GM23338 (cell line): ENCODE measurements at regions not wholly inside any gene's neighbourhood (a gene's known extent, or its start where the extent isn't known, plus 50 kb on each side); places are given as distances from the start of the nearest gene placed in this dataset.

ENCODE experiments used
- ATAC-seq: fragments of 200-7000 bp; cut with Tn5 transposase; 3 replicates; pipeline ENCODE4 v1.9.1; 2020
- DNase-seq: peaks from one replicate; pipeline ENCODE4 v3.0.0-alpha.2; 2015; ENCODE audit warnings: low spot score
- H2AFZ ChIP-seq: fragments of 200-600 bp; sonication (generic); 2 replicates; pipeline ENCODE4 v1.8.0; 2016; ENCODE audit warnings: antibody characterized with exemption, mild to moderate bottlenecking, moderate library complexity
- H3F3A ChIP-seq: fragments of 200-600 bp; sonication (generic); replicated peaks from 2 replicates; pipeline ENCODE4 v1.8.0; 2017; ENCODE audit warnings: antibody characterized with exemption, mixed run types, low read depth
- H3K27ac ChIP-seq: fragments of 200-600 bp; sonication (generic); 2 replicates; pipeline ENCODE4 v1.6.1; 2016; ENCODE audit warnings: low read depth
- H3K27me3 ChIP-seq: fragments of 200-600 bp; sonication (generic); 2 replicates; pipeline ENCODE4 v1.8.0; 2016; ENCODE audit warnings: mild to moderate bottlenecking, mixed run types, moderate library complexity; ENCODE audit not compliant: insufficient read depth
- H3K36me3 ChIP-seq: fragments of 200-600 bp; sonication (generic); 2 replicates; pipeline ENCODE4 v1.8.0; 2016; ENCODE audit warnings: mild to moderate bottlenecking; ENCODE audit not compliant: insufficient read depth
- H3K4me1 ChIP-seq: fragments of 200-600 bp; sonication (generic); 2 replicates; pipeline ENCODE4 v1.8.0; 2016; ENCODE audit warnings: mild to moderate bottlenecking, moderate library complexity; ENCODE audit not compliant: insufficient read depth
- H3K4me2 ChIP-seq: fragments of 200-600 bp; sonication (generic); 2 replicates; pipeline ENCODE4 v1.7.1; 2017; ENCODE audit warnings: mixed run types
- H3K4me3 ChIP-seq: fragments of 200-600 bp; sonication (generic); 2 replicates; pipeline ENCODE4 v1.6.1; 2016; ENCODE audit warnings: mixed run types
- H3K79me2 ChIP-seq: fragments of 200-600 bp; sonication (generic); replicated peaks from 2 replicates; pipeline ENCODE4 v1.8.0; 2017; ENCODE audit warnings: mild to moderate bottlenecking; ENCODE audit not compliant: insufficient read depth
- H3K9me2 ChIP-seq: fragments of 200-600 bp; sonication (generic); 2 replicates; pipeline ENCODE4 v1.8.0; 2017; ENCODE audit not compliant: insufficient read depth
- H4K20me1 ChIP-seq: fragments of 200-600 bp; sonication (generic); replicated peaks from 2 replicates; pipeline ENCODE4 v1.8.0; 2017; ENCODE audit warnings: mild to moderate bottlenecking; ENCODE audit not compliant: insufficient read depth
- H3K27ac Mint-ChIP-seq: 2 replicates; pipeline ENCODE4 v1.8.0; 2020; ENCODE audit warnings: inconsistent platforms, mild to moderate bottlenecking, moderate library complexity, mixed read lengths
- H3K27me3 Mint-ChIP-seq: 3 replicates; pipeline ENCODE4 v1.8.0; 2022; ENCODE audit warnings: low read depth, mild to moderate bottlenecking, moderate library complexity, mixed read lengths, inconsistent platforms; ENCODE audit not compliant: insufficient read depth, poor library complexity
- H3K36me3 Mint-ChIP-seq: 3 replicates; pipeline ENCODE4 v1.8.0; 2021; ENCODE audit warnings: low read depth, mild to moderate bottlenecking, inconsistent platforms, moderate library complexity, mixed read lengths
- H3K4me1 Mint-ChIP-seq: 3 replicates; pipeline ENCODE4 v1.8.0; 2020; ENCODE audit warnings: mild to moderate bottlenecking, inconsistent platforms, mixed read lengths
- H3K4me3 Mint-ChIP-seq: 3 replicates; pipeline ENCODE4 v1.8.0; 2021; ENCODE audit warnings: moderate library complexity, mild to moderate bottlenecking, inconsistent platforms, mixed read lengths
- H3K9me3 Mint-ChIP-seq: 3 replicates; pipeline ENCODE4 v1.8.0; 2020; ENCODE audit warnings: moderate library complexity, mild to moderate bottlenecking, inconsistent platforms, mixed read lengths
- CTCF ChIP-seq, 2 experiments: fragments of 200-600 bp in 1 of 2; sonication (generic) in 1 of 2; conservative IDR thresholded peaks; 2 replicates each; pipeline versions ENCODE4 v1.5.1 to v1.6.1; 2016 to 2017; ENCODE audit warnings: antibody characterized with exemption in 2 of 2, low read depth in 2 of 2, mild to moderate bottlenecking in 2 of 2, moderate library complexity in 1 of 2
- EZH2 ChIP-seq: fragments of 200-600 bp; sonication (generic); IDR thresholded peaks from one replicate; pipeline ENCODE4 v1.8.0; 2017; ENCODE audit warnings: antibody characterized with exemption, mild to moderate bottlenecking, low read depth; ENCODE audit not compliant: unreplicated experiment
- EZH2phosphoT487 ChIP-seq: fragments of 200-600 bp; sonication (generic); IDR thresholded peaks from one replicate; pipeline ENCODE4 v1.8.1; 2018; ENCODE audit warnings: antibody characterized with exemption; ENCODE audit not compliant: unreplicated experiment
- NANOG ChIP-seq: IDR thresholded peaks from 2 replicates; pipeline ENCODE4 v1.6.1; 2016; ENCODE audit warnings: antibody characterized with exemption, borderline replicate concordance
- POLR2AphosphoS5 ChIP-seq: IDR thresholded peaks from 2 replicates; pipeline ENCODE4 v1.6.1; 2016; ENCODE audit warnings: antibody characterized with exemption, low read depth
- STAT1 ChIP-seq: IDR thresholded peaks from one replicate; pipeline ENCODE4 v1.6.1; 2016; ENCODE audit warnings: antibody characterized with exemption; ENCODE audit not compliant: unreplicated experiment
- ZNF114 ChIP-seq: fragments of 250-450 bp; sonication (Bioruptor Pico); IDR thresholded peaks from 2 replicates; pipeline ENCODE4 v1.5.0; 2020; ENCODE audit warnings: mild to moderate bottlenecking, moderate library complexity
- TF ChIP-seq, protein P1 (sequence below): IDR thresholded peaks from one replicate; pipeline ENCODE4 v1.6.1; 2018; ENCODE audit warnings: antibody characterized with exemption; ENCODE audit not compliant: unreplicated experiment
- TF ChIP-seq, protein P2 (sequence below): fragments of 250-450 bp; sonication (Bioruptor Pico); IDR thresholded peaks from 2 replicates; pipeline ENCODE4 v1.5.0; 2020; ENCODE audit warnings: mild to moderate bottlenecking, moderate library complexity
- TF ChIP-seq, protein P3 (sequence below): IDR thresholded peaks from 2 replicates; pipeline ENCODE4 v1.6.1; 2016; ENCODE audit warnings: antibody characterized with exemption

- TF ChIP-seq CTCF (conservative IDR thresholded peaks at IDR 0.05; ENCODE audit: low read depth in 2 of 2), result no peak
These were observed 136.8 kb upstream of the RAPGEF2 start (continued) for GRCh38 chr4:158966091-158966490.

GRCh38 chr4:158968961-158969360 lies 133.9 kb upstream of the RAPGEF2 start:
- Histone ChIP-seq H3K4me2 (no peak overlapping the region), H3F3A (no peaks in the 10 kb centered on the region), H3K27ac (no peak overlapping the region), H3K9me2 (no peaks in the 10 kb centered on the region), H3K79me2 (no peaks in the 10 kb centered on the region), H3K27me3 (no peaks in the 10 kb centered on the region), H3K4me3 (no peak overlapping the region), H3K36me3 (no peaks in the 10 kb centered on the region), H3K4me1 (peaks cover 19% of the 10 kb centered on the region), H4K20me1 (no peaks in the 10 kb centered on the region), H2AFZ (no peak overlapping the region)
- Mint-ChIP-seq H3K36me3 (no peaks in the 10 kb centered on the region), H3K4me1 (peaks cover 21% of the 10 kb centered on the region), H3K27ac (no peak overlapping the region), H3K27me3 (no peaks in the 10 kb centered on the region), H3K9me3 (no peaks in the 10 kb centered on the region), H3K4me3 (no peak overlapping the region)
- TF ChIP-seq EZH2phosphoT487 (no peak), NANOG (no peak), CTCF (conservative IDR thresholded peaks at IDR 0.05; ENCODE audit: low read depth in 2 of 2) (no peak), POLR2AphosphoS5 (no peak), EZH2 (no peak), ZNF114 (CRISPR knock-in tag) (no peak), STAT1 (no peak)
- TF ChIP-seq, protein P1, sequence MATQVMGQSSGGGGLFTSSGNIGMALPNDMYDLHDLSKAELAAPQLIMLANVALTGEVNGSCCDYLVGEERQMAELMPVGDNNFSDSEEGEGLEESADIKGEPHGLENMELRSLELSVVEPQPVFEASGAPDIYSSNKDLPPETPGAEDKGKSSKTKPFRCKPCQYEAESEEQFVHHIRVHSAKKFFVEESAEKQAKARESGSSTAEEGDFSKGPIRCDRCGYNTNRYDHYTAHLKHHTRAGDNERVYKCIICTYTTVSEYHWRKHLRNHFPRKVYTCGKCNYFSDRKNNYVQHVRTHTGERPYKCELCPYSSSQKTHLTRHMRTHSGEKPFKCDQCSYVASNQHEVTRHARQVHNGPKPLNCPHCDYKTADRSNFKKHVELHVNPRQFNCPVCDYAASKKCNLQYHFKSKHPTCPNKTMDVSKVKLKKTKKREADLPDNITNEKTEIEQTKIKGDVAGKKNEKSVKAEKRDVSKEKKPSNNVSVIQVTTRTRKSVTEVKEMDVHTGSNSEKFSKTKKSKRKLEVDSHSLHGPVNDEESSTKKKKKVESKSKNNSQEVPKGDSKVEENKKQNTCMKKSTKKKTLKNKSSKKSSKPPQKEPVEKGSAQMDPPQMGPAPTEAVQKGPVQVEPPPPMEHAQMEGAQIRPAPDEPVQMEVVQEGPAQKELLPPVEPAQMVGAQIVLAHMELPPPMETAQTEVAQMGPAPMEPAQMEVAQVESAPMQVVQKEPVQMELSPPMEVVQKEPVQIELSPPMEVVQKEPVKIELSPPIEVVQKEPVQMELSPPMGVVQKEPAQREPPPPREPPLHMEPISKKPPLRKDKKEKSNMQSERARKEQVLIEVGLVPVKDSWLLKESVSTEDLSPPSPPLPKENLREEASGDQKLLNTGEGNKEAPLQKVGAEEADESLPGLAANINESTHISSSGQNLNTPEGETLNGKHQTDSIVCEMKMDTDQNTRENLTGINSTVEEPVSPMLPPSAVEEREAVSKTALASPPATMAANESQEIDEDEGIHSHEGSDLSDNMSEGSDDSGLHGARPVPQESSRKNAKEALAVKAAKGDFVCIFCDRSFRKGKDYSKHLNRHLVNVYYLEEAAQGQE, result no peak
- TF ChIP-seq, protein P2, sequence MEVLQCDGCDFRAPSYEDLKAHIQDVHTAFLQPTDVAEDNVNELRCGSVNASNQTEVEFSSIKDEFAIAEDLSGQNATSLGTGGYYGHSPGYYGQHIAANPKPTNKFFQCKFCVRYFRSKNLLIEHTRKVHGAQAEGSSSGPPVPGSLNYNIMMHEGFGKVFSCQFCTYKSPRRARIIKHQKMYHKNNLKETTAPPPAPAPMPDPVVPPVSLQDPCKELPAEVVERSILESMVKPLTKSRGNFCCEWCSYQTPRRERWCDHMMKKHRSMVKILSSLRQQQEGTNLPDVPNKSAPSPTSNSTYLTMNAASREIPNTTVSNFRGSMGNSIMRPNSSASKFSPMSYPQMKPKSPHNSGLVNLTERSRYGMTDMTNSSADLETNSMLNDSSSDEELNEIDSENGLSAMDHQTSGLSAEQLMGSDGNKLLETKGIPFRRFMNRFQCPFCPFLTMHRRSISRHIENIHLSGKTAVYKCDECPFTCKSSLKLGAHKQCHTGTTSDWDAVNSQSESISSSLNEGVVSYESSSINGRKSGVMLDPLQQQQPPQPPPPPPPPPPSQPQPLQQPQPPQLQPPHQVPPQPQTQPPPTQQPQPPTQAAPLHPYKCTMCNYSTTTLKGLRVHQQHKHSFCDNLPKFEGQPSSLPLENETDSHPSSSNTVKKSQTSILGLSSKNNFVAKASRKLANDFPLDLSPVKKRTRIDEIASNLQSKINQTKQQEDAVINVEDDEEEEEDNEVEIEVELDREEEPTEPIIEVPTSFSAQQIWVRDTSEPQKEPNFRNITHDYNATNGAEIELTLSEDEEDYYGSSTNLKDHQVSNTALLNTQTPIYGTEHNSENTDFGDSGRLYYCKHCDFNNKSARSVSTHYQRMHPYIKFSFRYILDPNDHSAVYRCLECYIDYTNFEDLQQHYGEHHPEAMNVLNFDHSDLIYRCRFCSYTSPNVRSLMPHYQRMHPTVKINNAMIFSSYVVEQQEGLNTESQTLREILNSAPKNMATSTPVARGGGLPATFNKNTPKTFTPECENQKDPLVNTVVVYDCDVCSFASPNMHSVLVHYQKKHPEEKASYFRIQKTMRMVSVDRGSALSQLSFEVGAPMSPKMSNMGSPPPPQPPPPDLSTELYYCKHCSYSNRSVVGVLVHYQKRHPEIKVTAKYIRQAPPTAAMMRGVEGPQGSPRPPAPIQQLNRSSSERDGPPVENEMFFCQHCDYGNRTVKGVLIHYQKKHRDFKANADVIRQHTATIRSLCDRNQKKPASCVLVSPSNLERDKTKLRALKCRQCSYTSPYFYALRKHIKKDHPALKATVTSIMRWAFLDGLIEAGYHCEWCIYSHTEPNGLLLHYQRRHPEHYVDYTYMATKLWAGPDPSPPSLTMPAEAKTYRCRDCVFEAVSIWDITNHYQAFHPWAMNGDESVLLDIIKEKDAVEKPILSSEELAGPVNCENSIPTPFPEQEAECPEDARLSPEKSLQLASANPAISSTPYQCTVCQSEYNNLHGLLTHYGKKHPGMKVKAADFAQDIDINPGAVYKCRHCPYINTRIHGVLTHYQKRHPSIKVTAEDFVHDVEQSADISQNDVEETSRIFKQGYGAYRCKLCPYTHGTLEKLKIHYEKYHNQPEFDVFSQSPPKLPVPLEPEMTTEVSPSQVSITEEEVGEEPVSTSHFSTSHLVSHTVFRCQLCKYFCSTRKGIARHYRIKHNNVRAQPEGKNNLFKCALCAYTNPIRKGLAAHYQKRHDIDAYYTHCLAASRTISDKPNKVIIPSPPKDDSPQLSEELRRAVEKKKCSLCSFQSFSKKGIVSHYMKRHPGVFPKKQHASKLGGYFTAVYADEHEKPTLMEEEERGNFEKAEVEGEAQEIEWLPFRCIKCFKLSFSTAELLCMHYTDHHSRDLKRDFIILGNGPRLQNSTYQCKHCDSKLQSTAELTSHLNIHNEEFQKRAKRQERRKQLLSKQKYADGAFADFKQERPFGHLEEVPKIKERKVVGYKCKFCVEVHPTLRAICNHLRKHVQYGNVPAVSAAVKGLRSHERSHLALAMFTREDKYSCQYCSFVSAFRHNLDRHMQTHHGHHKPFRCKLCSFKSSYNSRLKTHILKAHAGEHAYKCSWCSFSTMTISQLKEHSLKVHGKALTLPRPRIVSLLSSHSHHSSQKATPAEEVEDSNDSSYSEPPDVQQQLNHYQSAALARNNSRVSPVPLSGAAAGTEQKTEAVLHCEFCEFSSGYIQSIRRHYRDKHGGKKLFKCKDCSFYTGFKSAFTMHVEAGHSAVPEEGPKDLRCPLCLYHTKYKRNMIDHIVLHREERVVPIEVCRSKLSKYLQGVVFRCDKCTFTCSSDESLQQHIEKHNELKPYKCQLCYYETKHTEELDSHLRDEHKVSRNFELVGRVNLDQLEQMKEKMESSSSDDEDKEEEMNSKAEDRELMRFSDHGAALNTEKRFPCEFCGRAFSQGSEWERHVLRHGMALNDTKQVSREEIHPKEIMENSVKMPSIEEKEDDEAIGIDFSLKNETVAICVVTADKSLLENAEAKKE, result no peak
- TF ChIP-seq, protein P3, sequence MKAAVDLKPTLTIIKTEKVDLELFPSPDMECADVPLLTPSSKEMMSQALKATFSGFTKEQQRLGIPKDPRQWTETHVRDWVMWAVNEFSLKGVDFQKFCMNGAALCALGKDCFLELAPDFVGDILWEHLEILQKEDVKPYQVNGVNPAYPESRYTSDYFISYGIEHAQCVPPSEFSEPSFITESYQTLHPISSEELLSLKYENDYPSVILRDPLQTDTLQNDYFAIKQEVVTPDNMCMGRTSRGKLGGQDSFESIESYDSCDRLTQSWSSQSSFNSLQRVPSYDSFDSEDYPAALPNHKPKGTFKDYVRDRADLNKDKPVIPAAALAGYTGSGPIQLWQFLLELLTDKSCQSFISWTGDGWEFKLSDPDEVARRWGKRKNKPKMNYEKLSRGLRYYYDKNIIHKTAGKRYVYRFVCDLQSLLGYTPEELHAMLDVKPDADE, result no peak
- ATAC-seq (no peak), DNase-seq (no peak)
